ENCODE measurements at regions not wholly inside any gene's neighbourhood (a gene's known extent, or its start where the extent isn't known, plus 50 kb on each side); places are given as distances from the start of the nearest gene placed in this dataset.

GRCh38 chrX:10892621-10893225 lies 218.4 kb upstream of the HCCS start:
- no peak for DNase-seq (ENCODE audit: low spot score)
- ATAC-seq (ENCODE audit: low FRiP score): no peak
- no peak for TF ChIP-seq CTCF (IDR thresholded peaks at IDR 0.05)

GRCh38 chrX:10893366-10893765 lies 217.8 kb upstream of the HCCS start:
- ATAC-seq (ENCODE audit: low FRiP score) (no peak), DNase-seq (ENCODE audit: low spot score) (no peak)
- TF ChIP-seq CTCF (IDR thresholded peaks at IDR 0.05): no peak

GRCh38 chrX:10893976-10894375 lies 217.2 kb upstream of the HCCS start:
- no peak for TF ChIP-seq CTCF (IDR thresholded peaks at IDR 0.05)
- ATAC-seq (ENCODE audit: low FRiP score) (no peak), DNase-seq (ENCODE audit: low spot score) (no peak)

GRCh38 chrX:10897768-10898167 lies 213.4 kb upstream of the HCCS start:
- ATAC-seq (ENCODE audit: low FRiP score) (no peak), DNase-seq (ENCODE audit: low spot score) (no peak)

GRCh38 chrX:10900585-10901289 lies 210.4 kb upstream of the HCCS start:
- DNase-seq (ENCODE audit: low spot score): no peak
- no peak for TF ChIP-seq CTCF (IDR thresholded peaks at IDR 0.05)
- no peak for ATAC-seq (ENCODE audit: low FRiP score)

More at GRCh38 chrX:10897768-10898167, 213.4 kb upstream of the HCCS start:
- TF ChIP-seq CTCF (IDR thresholded peaks at IDR 0.05): no peak

GRCh38 chrX:10901290-10901633 lies 209.9 kb upstream of the HCCS start:
- no peak for TF ChIP-seq CTCF (IDR thresholded peaks at IDR 0.05)
- ATAC-seq (ENCODE audit: low FRiP score): no peak

GRCh38 chrX:10902001-10902400 lies 209.1 kb upstream of the HCCS start:
- ATAC-seq (ENCODE audit: low FRiP score) (peak; percentile 51), DNase-seq (ENCODE audit: low spot score) (no peak)
- no peak for TF ChIP-seq CTCF (IDR thresholded peaks at IDR 0.05)

More at GRCh38 chrX:10901290-10901633, 209.9 kb upstream of the HCCS start:
- DNase-seq (ENCODE audit: low spot score): no peak

Measured in omental fat pad (tissue), 3 donors.